ES-I3 (cell line): ENCODE measurements at regions not wholly inside any gene's neighbourhood (a gene's known extent, or its start where the extent isn't known, plus 50 kb on each side); places are given as distances from the start of the nearest gene placed in this dataset.

Experiments
- H3K36me3 ChIP-seq: 2 replicates; pipeline ENCODE4 v1.6.1; 2013; ENCODE audit warnings: mild to moderate bottlenecking, low read length, control low read depth, moderate library complexity; ENCODE audit not compliant: insufficient read depth
- H3K4me1 ChIP-seq: 2 replicates; pipeline ENCODE4 v1.6.1; 2013; ENCODE audit warnings: mild to moderate bottlenecking, control low read depth, low read length; ENCODE audit not compliant: insufficient read depth
- H3K9ac ChIP-seq: 2 replicates; pipeline ENCODE4 v1.6.1; 2013; ENCODE audit warnings: low read depth, mild to moderate bottlenecking, low read length, moderate library complexity
- H3K9me3 ChIP-seq: 2 replicates; pipeline ENCODE4 v1.6.1; 2013; ENCODE audit warnings: mild to moderate bottlenecking, low read length, moderate library complexity; ENCODE audit not compliant: control insufficient read depth, insufficient read depth

DNA sequence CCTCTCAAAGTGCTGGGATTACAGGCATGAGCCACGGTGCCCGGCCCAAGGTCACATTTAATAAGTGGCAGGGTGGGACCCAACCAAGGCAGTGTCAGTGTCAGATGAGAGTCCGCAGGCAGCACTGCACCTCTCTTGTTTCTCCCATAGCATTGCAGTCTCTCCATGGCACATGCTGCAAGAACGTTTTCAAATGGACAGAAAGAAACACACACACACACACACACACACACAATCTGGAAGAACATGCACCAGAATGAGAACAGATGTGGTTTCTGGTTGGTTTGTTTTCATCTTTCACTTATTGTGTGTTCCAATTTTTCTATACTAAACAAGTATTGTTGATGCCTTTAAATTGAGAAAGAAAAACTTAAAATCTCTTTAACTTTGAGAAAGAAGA is 126.5 kb downstream of the SYF2 start:
- Histone ChIP-seq H3K36me3 (no peaks in the 10 kb centered on the region), H3K9ac (no peak overlapping the region), H3K9me3 (peaks cover 7% of the 10 kb centered on the region; the same call in 1 of the 2 replicates), H3K4me1 (no peaks in the 10 kb centered on the region)

DNA sequence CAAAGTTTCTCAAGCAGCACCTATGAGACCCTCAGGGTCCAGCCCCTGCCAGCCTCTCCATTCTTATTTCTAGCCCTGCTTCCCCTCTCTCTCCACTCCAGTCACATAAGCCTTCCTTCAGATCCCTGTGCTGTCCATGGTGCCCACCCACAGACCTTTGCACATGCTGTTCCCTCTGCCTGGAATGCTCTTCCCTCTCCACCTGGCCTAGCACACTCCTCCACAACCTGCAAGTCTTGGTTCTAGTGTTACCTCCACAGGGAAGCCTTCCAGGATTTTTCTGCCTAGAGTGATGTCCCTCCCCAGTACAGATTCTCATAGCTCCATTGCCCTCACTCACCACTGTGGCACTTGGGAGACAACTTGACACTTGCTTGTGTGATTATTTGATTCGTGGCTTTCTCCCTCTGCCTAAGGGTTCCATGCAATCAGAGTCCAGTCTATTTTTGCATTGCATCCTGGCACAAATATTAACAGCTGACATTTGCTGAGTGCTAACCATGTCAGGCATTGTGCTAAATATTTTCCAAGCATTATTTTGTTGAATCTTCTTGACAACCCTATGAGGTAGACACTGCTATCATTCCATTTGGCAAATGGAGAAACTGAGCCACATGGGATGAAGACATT is 127.3 kb downstream of the SYF2 start:
- Histone ChIP-seq H3K9ac (no peak overlapping the region), H3K36me3 (no peaks in the 10 kb centered on the region), H3K4me1 (no peaks in the 10 kb centered on the region), H3K9me3 (peaks cover 7% of the 10 kb centered on the region; the same call in 1 of the 2 replicates)

DNA sequence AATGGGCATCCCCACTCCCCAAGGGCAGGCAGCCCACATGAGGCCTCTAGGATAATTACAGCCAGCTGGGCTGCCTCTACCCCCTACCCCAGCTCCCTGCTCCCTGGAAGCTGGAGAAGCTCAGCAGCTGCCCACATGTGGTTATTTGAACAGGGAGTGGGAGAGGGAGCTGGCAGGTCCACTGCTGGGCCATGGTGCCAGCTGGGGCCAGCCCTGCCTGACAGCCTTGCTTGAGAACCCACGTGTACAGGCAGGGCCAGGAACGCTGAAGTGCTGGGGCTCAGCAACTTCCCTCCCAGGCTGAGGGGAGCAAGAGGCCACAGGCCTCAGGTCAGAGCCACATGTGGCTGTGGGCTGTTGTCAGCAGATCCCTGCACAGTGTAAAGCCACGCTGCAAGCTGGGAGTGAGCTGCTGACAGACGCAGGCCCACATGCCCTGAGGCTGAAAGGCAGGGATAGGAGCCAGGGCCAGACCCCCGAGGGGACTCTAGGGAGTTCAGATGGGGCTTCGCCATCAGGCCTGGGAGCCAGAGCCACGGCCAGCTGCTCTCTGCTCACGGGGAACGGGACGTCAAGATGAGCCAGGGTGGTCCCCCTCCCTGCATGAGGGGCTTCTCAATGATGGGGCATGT is 129.0 kb downstream of the SYF2 start:
- Histone ChIP-seq H3K9ac (no peak overlapping the region), H3K4me1 (peaks cover 5% of the 10 kb centered on the region; the same call in 1 of the 2 replicates), H3K9me3 (no peaks in the 10 kb centered on the region), H3K36me3 (no peaks in the 10 kb centered on the region)

DNA sequence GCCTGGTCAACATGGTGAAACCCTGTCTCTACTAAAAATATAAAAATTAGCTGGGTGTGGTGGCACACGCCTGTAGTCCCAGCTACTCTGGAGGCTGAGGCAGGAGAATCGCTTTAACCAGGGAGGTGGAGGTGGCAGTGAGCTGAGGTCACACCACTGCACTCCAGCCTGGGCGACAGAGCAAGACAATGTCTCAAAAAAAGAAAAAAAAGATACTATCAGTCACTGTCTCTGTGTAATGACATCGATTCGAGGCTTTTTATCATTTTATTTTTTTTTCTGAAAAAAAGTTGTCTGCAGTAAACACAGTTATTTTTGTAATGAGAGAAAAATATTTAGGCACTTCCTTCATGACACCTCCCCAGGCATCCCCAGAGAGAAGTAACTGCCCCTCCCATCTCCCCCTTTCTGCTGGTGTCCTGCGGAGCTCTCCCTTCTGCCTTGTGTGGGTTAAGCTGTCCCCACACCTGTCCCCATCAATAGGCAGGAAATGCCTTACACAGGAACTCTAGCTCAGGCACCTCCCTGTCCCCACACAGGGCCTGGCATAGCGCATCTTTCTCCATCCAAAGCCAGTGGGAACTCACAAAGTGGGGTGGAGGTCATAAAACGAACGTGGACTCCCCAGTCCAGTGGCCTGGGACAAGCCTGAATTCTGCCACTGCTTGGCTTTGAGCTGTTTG is 132.0 kb downstream of the SYF2 start:
- Histone ChIP-seq H3K36me3 (no peaks in the 10 kb centered on the region), H3K9ac (no peak overlapping the region), H3K4me1 (peaks cover 5% of the 10 kb centered on the region; the same call in 1 of the 2 replicates), H3K9me3 (no peaks in the 10 kb centered on the region)

DNA sequence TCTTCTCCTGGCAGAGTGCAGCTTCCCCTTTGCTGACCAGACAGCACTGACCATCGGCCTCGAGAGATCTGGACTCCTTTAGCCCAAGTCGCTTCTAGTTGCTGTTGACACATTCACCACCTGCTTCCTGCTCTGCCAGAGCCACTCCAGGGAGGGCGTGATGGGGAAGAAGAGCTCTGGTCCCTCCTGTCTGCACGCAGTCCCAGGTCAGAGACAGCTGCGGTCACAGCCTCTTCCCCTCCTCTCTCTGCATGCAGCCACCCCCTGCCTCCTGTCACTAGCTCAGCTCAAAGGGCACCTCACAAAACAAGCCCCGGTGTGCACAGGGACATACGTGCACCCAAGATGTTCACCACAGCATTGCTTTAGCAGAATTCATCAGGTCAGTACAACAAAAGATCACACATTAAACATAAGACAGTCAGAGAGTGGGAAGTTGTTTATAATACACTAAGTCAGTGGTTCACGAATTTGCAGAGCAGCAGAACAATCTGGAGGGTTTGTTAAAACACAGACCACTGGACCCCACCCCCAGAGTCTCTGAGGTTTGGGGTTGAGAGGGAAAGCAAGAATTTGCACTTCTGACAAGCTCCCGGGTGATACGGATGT is 132.9 kb downstream of the SYF2 start:
- Histone ChIP-seq H3K9ac (no peak overlapping the region), H3K36me3 (no peaks in the 10 kb centered on the region), H3K9me3 (no peaks in the 10 kb centered on the region), H3K4me1 (peaks cover 5% of the 10 kb centered on the region; the same call in 1 of the 2 replicates)

DNA sequence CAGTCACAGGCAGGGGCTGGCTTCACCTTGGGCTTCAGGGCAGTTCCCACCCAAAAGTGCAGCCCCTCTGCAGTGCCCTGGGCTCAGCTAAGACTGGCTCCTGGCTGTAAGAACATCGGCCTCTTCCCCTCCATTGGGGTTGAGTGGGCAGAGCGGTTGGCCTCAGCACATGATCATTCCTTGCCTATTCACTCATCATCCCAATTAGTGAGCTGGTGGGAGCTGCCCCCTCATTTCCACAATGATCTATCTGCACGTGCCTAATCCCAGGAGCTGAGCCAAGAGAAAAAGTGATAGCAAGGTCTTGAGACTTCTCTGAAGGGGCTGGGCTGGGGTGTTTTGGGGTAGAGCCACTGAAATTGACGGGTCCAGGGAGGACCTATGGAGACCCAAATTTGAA is 133.6 kb downstream of the SYF2 start:
- H3K4me1 ChIP-seq: peaks cover 5% of the 10 kb centered on the region; the same call in 1 of the 2 replicates
- H3K36me3 ChIP-seq: no peaks in the 10 kb centered on the region

DNA sequence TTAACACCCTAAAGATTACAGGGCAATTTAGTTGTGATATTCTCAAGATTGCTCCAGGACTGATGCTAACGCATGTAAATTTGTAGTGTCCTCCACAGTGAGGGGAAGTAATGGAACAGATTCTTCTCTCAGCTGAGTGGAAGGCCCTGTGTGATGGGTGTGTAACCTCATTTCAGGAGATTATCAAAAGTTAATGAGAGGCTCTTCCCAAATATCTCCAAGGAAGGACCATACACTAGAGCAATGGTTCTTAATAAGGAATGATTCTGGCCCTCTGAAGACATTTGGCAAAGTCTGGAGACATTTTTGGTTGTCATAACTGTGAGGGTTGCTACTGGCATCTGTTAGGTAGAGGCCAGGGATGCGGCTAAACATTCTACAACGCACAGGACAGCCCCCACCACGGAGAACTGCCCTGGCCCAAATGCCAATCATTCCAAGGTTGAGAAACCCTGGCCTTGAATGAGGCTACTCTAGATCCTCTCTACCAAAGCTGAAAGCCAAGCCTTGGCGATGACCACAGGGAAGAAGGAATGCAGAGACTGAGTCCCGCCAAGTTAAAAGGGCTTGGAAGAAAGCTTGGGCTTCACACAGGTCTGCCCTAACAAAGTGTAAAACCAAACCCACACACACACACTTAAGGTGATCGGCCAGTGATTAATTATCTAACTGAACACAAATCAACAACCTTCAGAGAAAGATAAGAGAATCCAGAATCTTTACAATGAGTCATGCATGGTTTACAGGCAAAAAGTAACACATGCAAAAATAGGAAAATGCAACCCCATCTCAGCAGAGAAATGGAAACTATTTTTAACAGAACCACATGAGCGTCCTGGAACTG is 135.8 kb downstream of the SYF2 start:
- no peaks in the 10 kb centered on the region for H3K9me3 ChIP-seq
- peaks cover 9% of the 10 kb centered on the region for H3K4me1 ChIP-seq
- no peaks in the 10 kb centered on the region for H3K36me3 ChIP-seq
- no peak overlapping the region for H3K9ac ChIP-seq

More for the DNA sequence above, 133.6 kb downstream of the SYF2 start:
- Histone ChIP-seq H3K9me3 (no peaks in the 10 kb centered on the region), H3K9ac (no peak overlapping the region)

DNA sequence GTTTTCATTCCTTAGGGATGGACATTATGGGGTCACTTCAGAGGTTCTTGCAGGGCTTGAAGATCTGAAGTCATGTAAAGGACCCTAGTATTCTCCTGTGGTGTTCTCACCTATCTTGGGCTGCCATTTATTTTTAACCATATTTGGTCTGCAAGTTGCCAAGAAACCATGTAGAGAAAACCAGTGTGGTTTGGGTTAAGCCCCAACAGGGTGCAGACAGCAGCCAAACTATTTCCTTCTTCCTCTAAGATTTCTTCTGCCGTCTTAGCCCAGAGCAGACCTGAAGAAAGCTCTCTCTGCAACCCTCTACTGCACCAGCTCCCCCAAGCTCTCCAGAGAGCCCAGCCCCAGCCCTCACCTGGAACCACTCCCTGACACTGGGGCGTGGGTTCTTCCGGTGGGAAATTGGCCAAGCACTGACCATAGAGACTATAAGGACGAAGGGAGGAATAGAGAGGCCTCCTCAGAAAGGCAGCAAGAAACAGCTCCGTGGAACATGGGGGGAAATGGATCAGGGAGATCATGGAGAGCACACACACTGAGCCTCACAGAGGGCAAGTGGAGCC is 136.6 kb downstream of the SYF2 start:
- Histone ChIP-seq H3K9me3 (no peaks in the 10 kb centered on the region), H3K36me3 (no peaks in the 10 kb centered on the region), H3K4me1 (peaks cover 16% of the 10 kb centered on the region)

DNA sequence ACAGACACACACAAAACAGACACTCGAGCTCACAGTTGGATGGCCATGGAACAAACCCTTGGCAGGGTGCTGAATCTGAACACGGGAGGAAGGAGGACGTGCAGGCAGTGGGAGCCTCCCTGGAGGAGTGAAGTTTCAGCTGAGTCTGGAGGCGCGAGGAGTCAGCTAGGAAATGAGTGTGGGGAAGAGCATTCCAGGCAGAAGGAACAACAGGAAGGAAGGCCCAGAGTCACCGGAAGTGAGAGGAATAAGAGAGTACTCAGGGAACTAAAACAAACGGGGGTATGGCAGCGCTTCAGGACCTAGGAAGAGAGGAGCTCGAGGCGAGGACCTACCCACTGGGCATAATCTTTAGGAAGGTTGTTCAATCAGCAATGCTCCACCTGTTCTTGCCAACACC is 137.3 kb downstream of the SYF2 start:
- Histone ChIP-seq H3K9me3 (no peaks in the 10 kb centered on the region), H3K4me1 (peaks cover 19% of the 10 kb centered on the region), H3K36me3 (no peaks in the 10 kb centered on the region), H3K9ac (no peak overlapping the region)

More for the DNA sequence above, 136.6 kb downstream of the SYF2 start:
- no peak overlapping the region for H3K9ac ChIP-seq

DNA sequence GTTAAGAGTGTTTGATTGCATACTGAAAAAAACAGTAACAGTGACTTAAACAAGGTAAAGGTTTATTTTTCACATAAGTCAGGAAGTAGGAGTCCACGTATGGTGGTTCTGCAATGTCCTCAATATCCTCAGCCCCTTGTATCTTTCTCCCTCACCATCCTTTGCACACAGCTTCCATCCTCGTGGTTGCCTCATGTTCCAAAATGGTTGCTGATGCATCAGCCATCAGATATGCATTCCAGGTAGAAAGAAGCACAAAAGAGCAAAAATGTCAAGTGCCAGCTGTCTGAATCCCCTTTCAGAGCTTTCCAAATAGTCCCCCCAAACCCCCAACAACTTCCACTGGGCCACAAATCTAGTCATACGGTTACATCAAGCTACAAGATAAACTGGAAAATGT is 138.1 kb downstream of the SYF2 start:
- Histone ChIP-seq H3K4me1 (peaks cover 19% of the 10 kb centered on the region), H3K9me3 (no peaks in the 10 kb centered on the region)

DNA sequence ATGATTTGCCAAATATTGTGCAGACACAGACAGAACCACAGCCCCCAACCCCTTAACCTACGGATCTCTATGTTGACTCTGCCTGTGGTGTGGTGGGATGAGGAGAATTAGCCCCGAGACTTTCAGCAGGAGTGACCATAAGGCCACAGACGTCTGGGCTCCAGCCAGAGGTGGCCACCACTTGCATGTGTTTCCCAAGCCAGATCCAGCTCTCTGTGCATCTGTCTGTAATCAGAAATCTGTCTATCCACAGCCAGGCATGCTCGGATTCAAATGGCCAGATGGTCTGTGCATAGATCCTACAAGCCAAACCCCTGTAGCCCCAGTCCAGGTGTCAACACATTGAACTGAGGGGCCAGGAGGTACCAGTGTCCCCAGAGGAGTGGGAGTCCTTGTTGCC is 140.6 kb downstream of the SYF2 start:
- Histone ChIP-seq H3K36me3 (no peaks in the 10 kb centered on the region), H3K9me3 (no peaks in the 10 kb centered on the region), H3K9ac (no peak overlapping the region)

More for the DNA sequence above, 138.1 kb downstream of the SYF2 start:
- Histone ChIP-seq H3K36me3 (no peaks in the 10 kb centered on the region), H3K9ac (no peak overlapping the region)

DNA sequence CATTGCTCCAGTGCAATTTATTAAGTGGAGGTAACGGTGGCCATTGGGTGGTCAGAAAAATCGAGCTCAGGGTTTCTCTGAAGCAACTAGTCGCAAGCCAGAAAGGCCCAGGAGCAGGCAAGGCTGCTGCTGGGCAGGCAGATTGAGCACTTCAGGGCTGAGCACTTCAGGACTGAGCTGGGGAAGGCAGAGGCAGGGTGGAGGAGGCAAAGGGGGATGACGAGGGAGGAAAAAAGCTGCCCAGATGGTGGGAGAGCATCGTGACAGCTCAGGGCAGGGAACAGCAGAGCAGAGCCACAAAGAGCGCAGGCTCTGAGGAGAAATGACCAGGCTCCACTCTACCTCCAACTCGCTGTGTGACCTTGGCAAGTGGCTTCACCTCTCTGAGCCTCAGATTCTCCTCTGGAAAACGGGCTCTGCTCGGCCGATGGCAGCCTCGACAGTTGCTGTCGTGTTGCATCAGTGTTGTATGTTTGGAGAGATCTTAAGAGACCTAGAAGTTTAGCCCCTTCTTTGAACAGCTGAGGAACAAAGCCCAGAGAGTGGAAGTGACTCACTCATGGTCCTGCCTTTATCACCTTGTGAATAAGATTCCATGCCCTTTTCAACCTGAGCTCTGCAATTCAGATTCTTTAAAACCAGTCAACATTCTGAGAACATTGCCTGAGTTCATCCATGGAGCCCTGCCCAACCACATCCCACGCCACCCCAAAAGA is 141.4 kb downstream of the SYF2 start:
- H3K36me3 ChIP-seq: no peaks in the 10 kb centered on the region
- H3K9me3 ChIP-seq: no peaks in the 10 kb centered on the region
- H3K4me1 ChIP-seq: peaks cover 22% of the 10 kb centered on the region
- H3K9ac ChIP-seq: no peak overlapping the region

More for the DNA sequence above, 140.6 kb downstream of the SYF2 start:
- H3K4me1 ChIP-seq: peaks cover 22% of the 10 kb centered on the region

DNA sequence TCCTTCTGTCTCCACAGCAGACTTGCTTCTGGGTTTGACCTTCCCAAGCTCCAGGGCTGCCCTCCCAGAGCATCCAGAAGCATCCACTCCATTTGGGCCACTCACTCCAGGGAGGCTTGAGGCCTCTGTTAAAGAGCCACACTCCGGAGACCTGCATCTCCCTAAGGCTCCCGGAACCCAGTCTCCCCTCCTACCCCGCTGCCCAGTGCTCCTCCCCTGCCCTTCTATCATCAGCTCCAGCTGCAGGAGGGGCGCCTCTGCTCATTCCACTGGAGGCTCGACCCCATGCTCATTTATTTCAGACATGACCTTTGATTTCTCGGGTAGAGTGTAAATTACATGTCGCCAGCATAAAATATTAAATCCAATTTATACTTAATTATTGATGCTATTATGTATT is 142.5 kb downstream of the SYF2 start:
- peaks cover 22% of the 10 kb centered on the region for H3K4me1 ChIP-seq

More for the DNA sequence above, 142.5 kb downstream of the SYF2 start:
- H3K9me3 ChIP-seq: no peaks in the 10 kb centered on the region
- no peak overlapping the region for H3K9ac ChIP-seq
- no peaks in the 10 kb centered on the region for H3K36me3 ChIP-seq
